Muscle layer of colon (tissue), 2 donors: ENCODE measurements at regions not wholly inside any gene's neighbourhood (a gene's known extent, or its start where the extent isn't known, plus 50 kb on each side); places are given as distances from the start of the nearest gene placed in this dataset.

Experiments used
- H3K27ac ChIP-seq: one replicate; pipeline ENCODE4 v1.7.0; 2013; ENCODE audit warnings: low read depth, mild to moderate bottlenecking, low read length, moderate library complexity
- H3K27me3 ChIP-seq, 2 donors: one replicate each; pipeline ENCODE4 v1.7.0; 2013; ENCODE audit warnings: low read length in 2 of 2, mild to moderate bottlenecking in 2 of 2; ENCODE audit not compliant: insufficient read depth in 2 of 2, control insufficient read depth in 1 of 2
- H3K36me3 ChIP-seq: one replicate; pipeline ENCODE4 v1.7.0; 2013; ENCODE audit warnings: mild to moderate bottlenecking, low read length; ENCODE audit not compliant: insufficient read depth
- H3K4me1 ChIP-seq: one replicate; pipeline ENCODE4 v1.7.0; 2013; ENCODE audit warnings: mild to moderate bottlenecking, low read length; ENCODE audit not compliant: insufficient read depth
- H3K4me3 ChIP-seq, 2 donors: one replicate each; pipeline ENCODE4 v1.7.0; 2013; ENCODE audit warnings: low read length in 2 of 2, low read depth in 1 of 2, mild to moderate bottlenecking in 1 of 2, moderate library complexity in 1 of 2
- H3K9ac ChIP-seq: one replicate; pipeline ENCODE4 v1.7.0; 2013; ENCODE audit warnings: low read length
- H3K9me3 ChIP-seq: one replicate; pipeline ENCODE4 v1.7.0; 2013; ENCODE audit warnings: mild to moderate bottlenecking, low read length
- donor health status: abdominal sarcoma.
- donor health status: Adenocarcinoma of cecum.

DNA sequence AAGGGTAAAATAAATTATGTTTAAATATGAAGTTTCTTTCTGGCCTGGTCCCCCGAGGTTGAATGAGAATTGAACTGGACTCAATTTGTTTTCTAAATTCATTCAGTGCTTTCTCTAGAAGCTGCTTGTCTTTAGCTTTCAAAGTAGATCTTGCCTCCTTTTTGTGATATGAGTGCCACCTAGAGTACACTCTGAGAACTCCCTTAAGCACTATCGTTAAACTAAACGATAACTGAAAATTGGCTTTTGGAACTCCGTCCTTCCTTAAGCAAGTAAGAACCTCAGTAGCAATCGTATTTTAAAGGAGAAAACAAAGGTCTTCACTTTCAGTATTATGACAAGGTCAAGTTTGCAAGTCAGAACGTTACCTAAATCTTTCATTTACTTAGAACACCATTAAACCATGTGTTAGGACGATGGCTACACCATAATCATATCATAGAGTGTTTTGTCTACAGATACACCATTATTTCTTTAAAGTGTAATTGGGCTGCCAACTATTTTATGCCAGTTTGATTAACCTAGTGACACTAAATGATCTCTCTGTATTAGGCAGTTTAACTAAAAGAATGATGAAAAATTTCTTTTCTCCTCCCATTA lies 364.8 kb downstream of the SNAPC1 start:
- H3K36me3 ChIP-seq, result no peaks in the 10 kb centered on the region
- H3K9me3 ChIP-seq, result no peaks in the 10 kb centered on the region
- H3K4me1 ChIP-seq, result no peaks in the 10 kb centered on the region
- no peak overlapping the region for H3K27ac ChIP-seq
- no peak overlapping the region for H3K4me3 ChIP-seq
- H3K27me3 ChIP-seq, result no peaks in the 10 kb centered on the region
- no peak overlapping the region for H3K9ac ChIP-seq

DNA sequence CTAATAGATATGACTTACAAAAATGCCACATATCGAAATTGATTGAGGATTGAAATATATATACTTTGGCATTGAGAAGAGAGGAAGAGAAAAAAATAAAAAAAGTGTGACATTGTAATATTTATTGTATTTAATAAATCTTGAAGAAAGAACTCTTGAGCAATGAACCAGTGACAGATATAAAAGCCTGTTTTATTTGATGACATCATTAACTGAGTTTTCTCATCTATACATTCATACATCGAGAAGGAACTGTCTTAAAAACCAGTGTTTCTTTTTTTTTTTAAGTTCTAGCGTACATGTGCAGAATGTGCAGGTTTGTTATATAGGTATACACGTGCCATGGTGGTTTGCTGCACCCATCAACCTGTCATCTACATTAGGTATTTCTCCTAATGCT lies 368.2 kb downstream of the SNAPC1 start:
- peaks cover 4% of the 10 kb centered on the region for H3K4me1 ChIP-seq
- no peak overlapping the region for H3K27ac ChIP-seq
- H3K27me3 ChIP-seq, result no peaks in the 10 kb centered on the region
- H3K9ac ChIP-seq, result no peak overlapping the region
- H3K9me3 ChIP-seq, result no peaks in the 10 kb centered on the region
- no peak overlapping the region for H3K4me3 ChIP-seq
- no peaks in the 10 kb centered on the region for H3K36me3 ChIP-seq

GRCh38 chr14:62133776-62134550 lies 371.7 kb downstream of the SNAPC1 start:
- no peak overlapping the region for H3K9ac ChIP-seq
- no peaks in the 10 kb centered on the region for H3K9me3 ChIP-seq
- H3K4me3 ChIP-seq, result no peak overlapping the region
- no peaks in the 10 kb centered on the region for H3K27me3 ChIP-seq
- H3K36me3 ChIP-seq, result no peaks in the 10 kb centered on the region
- H3K4me1 ChIP-seq, result peaks cover 4% of the 10 kb centered on the region
- H3K27ac ChIP-seq, result no peak overlapping the region

DNA sequence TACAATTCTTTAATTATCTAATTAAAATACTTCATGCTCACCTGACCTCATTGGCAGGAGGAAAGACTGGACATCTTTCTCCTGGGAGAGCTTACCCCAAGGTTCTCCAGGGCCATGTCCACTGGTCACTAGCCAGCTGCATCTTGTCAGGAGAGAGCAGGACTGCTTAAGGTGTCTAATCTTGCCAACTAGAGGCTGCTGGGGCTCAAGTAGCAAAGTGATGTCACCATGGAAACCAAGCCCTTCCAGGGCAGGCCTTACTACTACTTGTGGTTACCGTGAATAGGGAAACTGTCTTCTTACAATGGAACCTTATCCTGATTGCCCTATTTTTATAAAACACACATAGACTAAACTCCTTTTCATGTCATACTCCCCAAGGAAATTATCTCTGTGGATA lies 376.4 kb downstream of the SNAPC1 start:
- H3K27me3 ChIP-seq, result no peaks in the 10 kb centered on the region
- H3K27ac ChIP-seq, result no peak overlapping the region
- H3K36me3 ChIP-seq, result no peaks in the 10 kb centered on the region
- no peak overlapping the region for H3K4me3 ChIP-seq
- H3K9me3 ChIP-seq, result no peaks in the 10 kb centered on the region
- H3K9ac ChIP-seq, result no peak overlapping the region
- H3K4me1 ChIP-seq, result peaks cover 4% of the 10 kb centered on the region

DNA sequence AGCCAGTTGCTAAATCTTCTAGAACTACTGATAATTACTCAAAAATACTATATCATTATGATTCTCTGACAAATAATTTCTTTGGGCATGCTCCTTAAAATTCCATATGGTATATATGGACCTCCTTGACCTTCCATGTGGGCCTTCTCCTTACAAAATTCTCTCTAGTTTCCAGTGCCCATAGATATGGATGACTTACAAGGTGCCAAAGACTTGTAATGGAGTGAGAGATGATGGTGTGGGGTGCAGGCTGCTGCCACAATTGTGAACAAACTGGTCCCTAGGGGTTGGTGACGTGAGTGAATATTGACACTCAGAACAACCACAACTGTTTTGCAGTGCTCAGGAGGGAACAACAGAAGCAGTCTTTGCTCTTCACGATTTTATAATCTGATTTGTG lies 378.9 kb downstream of the SNAPC1 start:
- Histone ChIP-seq H3K9me3 (no peaks in the 10 kb centered on the region), H3K9ac (no peak overlapping the region), H3K36me3 (no peaks in the 10 kb centered on the region), H3K27me3 (no peaks in the 10 kb centered on the region), H3K4me3 (no peak overlapping the region), H3K27ac (no peak overlapping the region), H3K4me1 (no peaks in the 10 kb centered on the region)

DNA sequence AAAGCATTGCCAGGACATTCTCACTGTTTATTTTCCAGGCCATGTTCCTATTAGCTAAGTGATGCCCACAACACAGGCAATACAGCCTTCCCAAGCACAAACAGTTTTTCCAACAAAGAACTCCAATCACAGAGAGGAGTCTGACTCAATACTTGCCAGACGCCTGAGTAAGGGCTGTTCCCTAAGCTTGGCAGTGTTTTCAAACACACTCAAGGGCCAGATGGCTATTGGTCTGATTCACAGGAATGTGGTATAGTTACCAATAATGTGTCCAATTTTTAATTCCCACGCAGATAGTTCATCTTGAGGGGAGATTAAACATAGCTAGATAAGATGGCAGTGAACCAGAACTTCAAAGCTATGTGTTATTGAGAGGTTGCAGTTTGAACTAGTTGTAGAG lies 381.0 kb downstream of the SNAPC1 start:
- Histone ChIP-seq H3K27ac (no peak overlapping the region), H3K9me3 (no peaks in the 10 kb centered on the region), H3K4me1 (no peaks in the 10 kb centered on the region), H3K4me3 (no peak overlapping the region), H3K27me3 (no peaks in the 10 kb centered on the region), H3K36me3 (no peaks in the 10 kb centered on the region), H3K9ac (no peak overlapping the region)

GRCh38 chr14:62144863-62145262 lies 382.6 kb downstream of the SNAPC1 start:
- no peaks in the 10 kb centered on the region for H3K27me3 ChIP-seq
- no peak overlapping the region for H3K27ac ChIP-seq
- no peaks in the 10 kb centered on the region for H3K4me1 ChIP-seq
- H3K9me3 ChIP-seq, result no peaks in the 10 kb centered on the region
- H3K4me3 ChIP-seq, result no peak overlapping the region
- no peak overlapping the region for H3K9ac ChIP-seq
- H3K36me3 ChIP-seq, result no peaks in the 10 kb centered on the region

GRCh38 chr14:62146030-62146429 lies 383.8 kb downstream of the SNAPC1 start:
- H3K27me3 ChIP-seq, result no peaks in the 10 kb centered on the region
- no peaks in the 10 kb centered on the region for H3K9me3 ChIP-seq
- no peak overlapping the region for H3K27ac ChIP-seq
- H3K36me3 ChIP-seq, result no peaks in the 10 kb centered on the region
- H3K4me1 ChIP-seq, result no peaks in the 10 kb centered on the region
- H3K4me3 ChIP-seq, result no peak overlapping the region
- H3K9ac ChIP-seq, result no peak overlapping the region

- no peaks in the 10 kb centered on the region for H3K9me3 ChIP-seq
- no peaks in the 10 kb centered on the region for H3K4me1 ChIP-seq
- no peaks in the 10 kb centered on the region for H3K36me3 ChIP-seq
- no peak overlapping the region for H3K27ac ChIP-seq
- H3K4me3 ChIP-seq, result no peak overlapping the region
- H3K9ac ChIP-seq, result no peak overlapping the region
- H3K27me3 ChIP-seq, result no peaks in the 10 kb centered on the region
Observed at GRCh38 chr14:62156052-62156451, 393.8 kb downstream of the SNAPC1 start.

DNA sequence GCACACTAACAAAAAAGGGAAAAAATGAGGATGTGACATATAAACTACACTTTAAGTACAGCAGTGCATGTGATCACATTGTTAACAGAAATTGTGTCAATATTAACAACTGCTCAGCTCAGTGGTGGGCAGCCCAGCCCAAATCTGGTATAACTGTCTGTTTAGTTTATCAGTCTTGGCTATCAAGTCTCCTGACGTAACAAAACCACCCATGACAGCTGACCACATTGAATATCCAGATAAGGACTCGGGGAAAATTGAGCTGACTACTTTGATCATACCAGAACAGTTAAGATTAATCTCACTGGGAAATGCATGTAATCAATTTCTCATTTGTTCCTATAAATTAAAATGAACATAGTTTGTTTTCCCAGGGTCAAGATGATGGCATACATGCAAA lies 396.6 kb downstream of the SNAPC1 start:
- no peak overlapping the region for H3K4me3 ChIP-seq
- H3K4me1 ChIP-seq, result no peaks in the 10 kb centered on the region
- no peak overlapping the region for H3K9ac ChIP-seq
- no peak overlapping the region for H3K27ac ChIP-seq
- no peaks in the 10 kb centered on the region for H3K36me3 ChIP-seq
- no peaks in the 10 kb centered on the region for H3K9me3 ChIP-seq
- H3K27me3 ChIP-seq, result no peaks in the 10 kb centered on the region

DNA sequence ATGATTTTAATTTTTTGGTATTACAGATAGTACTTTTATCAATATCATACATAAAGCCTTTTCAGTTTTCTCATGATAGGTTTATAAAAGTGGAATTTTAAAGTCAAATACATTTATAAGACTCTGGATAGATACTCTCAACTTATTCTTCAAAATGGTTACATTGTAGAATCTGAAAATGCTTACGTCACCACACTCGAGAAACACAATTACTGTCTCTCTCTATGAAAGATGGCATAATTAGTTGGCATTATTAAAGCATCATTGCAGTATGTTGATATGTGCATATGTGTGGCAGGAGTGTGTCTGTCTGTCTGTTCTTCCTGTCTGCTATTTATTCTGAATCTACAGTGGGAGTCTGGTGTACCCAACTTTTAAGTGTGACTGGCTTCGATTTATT lies 397.1 kb downstream of the SNAPC1 start:
- Histone ChIP-seq H3K9ac (no peak overlapping the region), H3K4me1 (no peaks in the 10 kb centered on the region), H3K36me3 (no peaks in the 10 kb centered on the region), H3K9me3 (no peaks in the 10 kb centered on the region), H3K4me3 (no peak overlapping the region), H3K27ac (no peak overlapping the region), H3K27me3 (no peaks in the 10 kb centered on the region)

GRCh38 chr14:62162998-62163589 lies 400.9 kb downstream of the SNAPC1 start:
- Histone ChIP-seq H3K9ac (no peak overlapping the region), H3K9me3 (no peaks in the 10 kb centered on the region), H3K27me3 (no peaks in the 10 kb centered on the region), H3K36me3 (no peaks in the 10 kb centered on the region), H3K27ac (no peak overlapping the region), H3K4me3 (no peak overlapping the region), H3K4me1 (no peaks in the 10 kb centered on the region)
